IMR-90 (cell line): ENCODE measurements at regions not wholly inside any gene's neighbourhood (a gene's known extent, or its start where the extent isn't known, plus 50 kb on each side); places are given as distances from the start of the nearest gene placed in this dataset.

Experiments used
- ATAC-seq: fragments of 200-7000 bp; cut with Tn5 transposase; 2 replicates; pipeline ENCODE4 v1.9.1; 2020; ENCODE audit warnings: low read depth, mild to moderate bottlenecking, moderate library complexity
- BruUV-seq: library from RNA; stranded (reverse); fragments of 400-500 nt; replicated peaks from 2 replicates; lab custom pipeline; 2021; lab: Mats Ljungman, UMichigan
- CTCF ChIA-PET: fragments of 300-600 bp; formaldehyde crosslinking; extraction: SDS; loops from one replicate; lab custom pipeline; 2021; ENCODE audit warnings: antibody characterized with exemption; lab: Yijun Ruan, JAX
- POLR2A ChIA-PET: fragments of 300-600 bp; sonication (Branson Sonifier 250); formaldehyde crosslinking; loops from one replicate; lab custom pipeline; 2022; ENCODE audit warnings: antibody characterized with exemption; ENCODE audit not compliant: unreplicated experiment; lab: Charles Lee
- DNase-seq: peaks from one replicate; pipeline ENCODE4 v3.0.0; 2013
- H2AFZ ChIP-seq: replicated peaks from 2 replicates; pipeline ENCODE3; 2013; ENCODE audit warnings: low read length, mild to moderate bottlenecking; ENCODE audit not compliant: poor library complexity
- H2AK5ac ChIP-seq: 2 replicates; pipeline ENCODE4 v1.6.1; 2013; ENCODE audit warnings: low read depth, low read length, inconsistent platforms
- H2AK9ac ChIP-seq: replicated peaks from 2 replicates; pipeline ENCODE3; 2013; ENCODE audit warnings: mild to moderate bottlenecking, low read depth, low read length, moderate library complexity; ENCODE audit not compliant: poor library complexity
- H2BK120ac ChIP-seq: 2 replicates; pipeline ENCODE4 v1.6.1; 2013; ENCODE audit warnings: low read depth, low read length, inconsistent platforms
- H2BK15ac ChIP-seq: 3 replicates; pipeline ENCODE4 v1.6.1; 2013; ENCODE audit warnings: low read depth, low read length, inconsistent platforms
- H2BK20ac ChIP-seq: 2 replicates; pipeline ENCODE4 v1.6.1; 2013; ENCODE audit warnings: low read depth, mild to moderate bottlenecking, inconsistent platforms, low read length, moderate library complexity
- H2BK5ac ChIP-seq: 2 replicates; pipeline ENCODE4 v1.6.1; 2013; ENCODE audit warnings: mild to moderate bottlenecking, low read depth, low read length, inconsistent platforms; ENCODE audit not compliant: poor library complexity, severe bottlenecking
- H3K14ac ChIP-seq: replicated peaks from 2 replicates; pipeline ENCODE4 v1.6.1; 2013; ENCODE audit warnings: low read depth, low read length, inconsistent platforms
- H3K18ac ChIP-seq: 2 replicates; pipeline ENCODE4 v1.6.1; 2013; ENCODE audit warnings: low read depth, low read length, control low read depth
- H3K23ac ChIP-seq: 2 replicates; pipeline ENCODE4 v1.6.1; 2013; ENCODE audit warnings: low read depth, low read length, inconsistent platforms
- H3K27ac ChIP-seq: 2 replicates; pipeline ENCODE4 v1.5.1; 2013; ENCODE audit warnings: mild to moderate bottlenecking, control low read depth, low read length; ENCODE audit not compliant: insufficient read depth
- H3K27me3 ChIP-seq: 2 replicates; pipeline ENCODE4 v1.6.1; 2013; ENCODE audit warnings: low read length; ENCODE audit not compliant: control insufficient read depth, insufficient read depth
- H3K36me3 ChIP-seq: 2 replicates; pipeline ENCODE4 v1.6.1; 2013; ENCODE audit warnings: low read length, mixed read lengths; ENCODE audit not compliant: control insufficient read depth, insufficient read depth
- H3K4ac ChIP-seq: 2 replicates; pipeline ENCODE4 v1.6.1; 2013; ENCODE audit warnings: low read depth, low read length, inconsistent platforms
- H3K4me1 ChIP-seq: 2 replicates; pipeline ENCODE4 v1.6.1; 2013; ENCODE audit warnings: low read length, mixed read lengths; ENCODE audit not compliant: control insufficient read depth, insufficient read depth
- H3K4me2 ChIP-seq: 2 replicates; pipeline ENCODE4 v1.6.1; 2013; ENCODE audit warnings: low read depth, mild to moderate bottlenecking, control low read depth, low read length, moderate library complexity
- H3K4me3 ChIP-seq: 2 replicates; pipeline ENCODE4 v1.5.1; 2013; ENCODE audit warnings: low read depth, mild to moderate bottlenecking, control low read depth, low read length, moderate library complexity; ENCODE audit not compliant: insufficient read depth
- H3K56ac ChIP-seq: 2 replicates; pipeline ENCODE4 v1.6.1; 2013; ENCODE audit warnings: low read length, inconsistent platforms; ENCODE audit not compliant: insufficient read depth; ENCODE audit errors: extremely low read depth
- H3K79me1 ChIP-seq, 2 experiments: 2 replicates each; pipeline ENCODE4 v1.6.1; 2013; ENCODE audit warnings: low read length in 2 of 2, inconsistent platforms in 1 of 2, low read depth in 1 of 2
- H3K9ac ChIP-seq: 2 replicates; pipeline ENCODE4 v1.6.1; 2013; ENCODE audit warnings: low read depth, low read length, control low read depth
- H3K9me1 ChIP-seq: 2 replicates; pipeline ENCODE4 v1.6.1; 2013; ENCODE audit warnings: low read length, inconsistent platforms; ENCODE audit not compliant: insufficient read depth
- H3K9me3 ChIP-seq: 2 replicates; pipeline ENCODE4 v1.6.1; 2013; ENCODE audit warnings: low read length; ENCODE audit not compliant: control insufficient read depth, insufficient read depth
- H4K20me1 ChIP-seq: 2 replicates; pipeline ENCODE4 v1.6.1; 2013; ENCODE audit warnings: low read length, inconsistent platforms; ENCODE audit not compliant: insufficient read depth
- H4K5ac ChIP-seq: 2 replicates; pipeline ENCODE4 v1.6.1; 2013; ENCODE audit warnings: mild to moderate bottlenecking, low read depth, low read length, control low read depth
- H4K8ac ChIP-seq, 2 experiments: 2 replicates each; pipeline ENCODE4 v1.6.1; 2013; ENCODE audit warnings: low read depth in 2 of 2, low read length in 2 of 2, control low read depth in 1 of 2, inconsistent platforms in 1 of 2
- H4K91ac ChIP-seq: 2 replicates; pipeline ENCODE4 v1.6.1; 2013; ENCODE audit warnings: low read depth, low read length, inconsistent platforms; ENCODE audit not compliant: insufficient read depth
- CHD1 ChIP-seq: IDR thresholded peaks from 2 replicates; pipeline ENCODE4 v1.6.1; 2012; ENCODE audit warnings: low read depth, low read length, improper control_type of control experiment
- MXI1 ChIP-seq: IDR thresholded peaks from 2 replicates; pipeline ENCODE4 v1.6.1; 2012; ENCODE audit warnings: low read depth, mild to moderate bottlenecking, low read length, moderate library complexity, borderline replicate concordance
- NFE2L2 ChIP-seq: fragments of 150-350 bp; IDR thresholded peaks from 2 replicates; pipeline ENCODE4 v1.6.1; 2016; ENCODE audit warnings: low read depth, mild to moderate bottlenecking, low read length
- POLR2A ChIP-seq: IDR thresholded peaks from 2 replicates; pipeline ENCODE4 v1.6.1; 2012; ENCODE audit warnings: mild to moderate bottlenecking, low read depth, low read length
- dilution Hi-C: fragments of 300-500 bp; cut with HindIII; formaldehyde crosslinking; loops from one replicate; pipeline ENCODE4 v1.14.3; 2018; ENCODE audit warnings: low sequenced_read_pairs; ENCODE audit not compliant: unreplicated experiment
- in situ Hi-C: fragments of 300-500 bp; cut with MboI; formaldehyde crosslinking; loops from 3 replicates; pipeline ENCODE4 v1.14.3; 2019; ENCODE audit warnings: low sequenced_read_pairs, inconsistent platforms, mixed read lengths
- intact Hi-C: fragments of 100-400 bp; cut with micrococcal nuclease; formaldehyde crosslinking; loops from 2 replicates; pipeline ENCODE4 v1.10.0; 2022

- no peaks in the 10 kb centered on the region for H4K20me1 ChIP-seq
- H3K4me2 ChIP-seq: no peak overlapping the region
- no peaks in the 10 kb centered on the region for H3K79me1 ChIP-seq
- no peak overlapping the region for H3K18ac ChIP-seq
- TF ChIP-seq NFE2L2 (no peak), CHD1 (no peak), MXI1 (no peak), POLR2A (no peak)
- POLR2A ChIA-PET: no interaction called here
- H3K56ac ChIP-seq: no peak overlapping the region
- H2AK9ac ChIP-seq: no peak overlapping the region
- H2AFZ ChIP-seq: no peak overlapping the region
- intact Hi-C loops (no loop called here), in situ Hi-C loops (loop anchor here (25.0 kb wide), 1 partner anchor 488 kb away; the partner anchor contains the start of genes MTTP and TRMT10A), dilution Hi-C loops (no loop called here)
- no TSS peak for BruUV-seq
- H4K8ac ChIP-seq: no peak overlapping the region
- no peak overlapping the region for H3K4me3 ChIP-seq
- no peak overlapping the region for H2BK20ac ChIP-seq
- no peak overlapping the region for H3K27ac ChIP-seq
- CTCF ChIA-PET: no interaction called here
- peaks cover 5% of the 10 kb centered on the region; the same call in 1 of the 2 replicates for H3K27me3 ChIP-seq
- H3K36me3 ChIP-seq: no peaks in the 10 kb centered on the region
- H3K23ac ChIP-seq: no peak overlapping the region
- no peak overlapping the region for H2AK5ac ChIP-seq
- H3K4ac ChIP-seq: no peak overlapping the region
- H3K9me3 ChIP-seq: no peaks in the 10 kb centered on the region
- no peak overlapping the region for H2BK120ac ChIP-seq
- H2BK15ac ChIP-seq: no peak overlapping the region
- H4K91ac ChIP-seq: no peak overlapping the region
- no peaks in the 10 kb centered on the region for H3K9me1 ChIP-seq
- no peak overlapping the region for H3K9ac ChIP-seq
- no peak overlapping the region for H3K14ac ChIP-seq
- H3K4me1 ChIP-seq: no peaks in the 10 kb centered on the region
- ATAC-seq (no peak), DNase-seq (peak; percentile 10)
- H2BK5ac ChIP-seq: no peak overlapping the region
- no peak overlapping the region for H4K5ac ChIP-seq
These were observed 99.8 kb upstream of the H2AZ1 start for GRCh38 chr4:100049872-100050271.
